GM18519 (cell line): ENCODE measurements at regions not wholly inside any gene's neighbourhood (a gene's known extent, or its start where the extent isn't known, plus 50 kb on each side); places are given as distances from the start of the nearest gene placed in this dataset.

Experiments
- ATAC-seq: cut with Tn5 transposase; IDR thresholded peaks from one replicate; pipeline ENCODE4 v1.9.1; 2021; ENCODE audit warnings: mild to moderate bottlenecking, moderate library complexity; ENCODE audit not compliant: unreplicated experiment, low FRiP score

DNA sequence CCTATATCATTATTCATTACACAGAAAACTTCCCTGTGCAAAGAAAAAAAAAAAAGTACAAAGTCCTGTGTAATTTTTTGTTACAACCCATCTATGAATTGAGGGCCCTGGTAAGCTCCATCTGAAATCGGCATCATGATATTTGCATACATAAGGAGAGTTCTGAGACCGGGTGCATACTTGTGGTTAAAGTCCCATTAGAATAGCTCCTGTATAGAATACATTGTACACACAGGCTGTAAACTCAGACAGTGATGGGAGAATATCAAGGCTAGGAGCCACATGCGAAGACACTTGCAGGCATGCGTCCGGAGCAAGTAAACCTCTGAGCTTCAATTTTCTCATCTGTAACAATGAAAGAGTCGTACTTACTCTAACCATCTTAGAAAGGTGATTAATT, 353.2 kb downstream of the ETS1 start:
- no peak for ATAC-seq

DNA sequence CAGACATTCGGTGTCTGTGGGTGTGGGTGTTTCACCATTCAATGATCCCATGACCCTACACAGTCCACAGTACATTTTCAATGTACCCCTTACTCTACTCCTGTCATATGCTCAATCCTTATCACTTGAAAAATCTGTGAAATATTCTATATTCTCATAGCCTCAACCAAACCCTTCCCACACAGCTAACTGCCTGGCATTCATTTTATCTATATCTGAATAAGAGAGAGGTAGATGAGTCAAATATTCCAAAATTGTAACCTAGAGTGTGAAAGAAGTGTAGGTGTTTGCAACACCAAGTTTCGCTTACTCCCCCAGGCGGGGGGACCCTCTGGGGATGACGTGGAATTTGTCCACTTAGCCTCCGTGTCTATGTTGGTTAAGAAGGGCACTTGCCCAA, 354.8 kb downstream of the ETS1 start:
- ATAC-seq, result no peak

DNA sequence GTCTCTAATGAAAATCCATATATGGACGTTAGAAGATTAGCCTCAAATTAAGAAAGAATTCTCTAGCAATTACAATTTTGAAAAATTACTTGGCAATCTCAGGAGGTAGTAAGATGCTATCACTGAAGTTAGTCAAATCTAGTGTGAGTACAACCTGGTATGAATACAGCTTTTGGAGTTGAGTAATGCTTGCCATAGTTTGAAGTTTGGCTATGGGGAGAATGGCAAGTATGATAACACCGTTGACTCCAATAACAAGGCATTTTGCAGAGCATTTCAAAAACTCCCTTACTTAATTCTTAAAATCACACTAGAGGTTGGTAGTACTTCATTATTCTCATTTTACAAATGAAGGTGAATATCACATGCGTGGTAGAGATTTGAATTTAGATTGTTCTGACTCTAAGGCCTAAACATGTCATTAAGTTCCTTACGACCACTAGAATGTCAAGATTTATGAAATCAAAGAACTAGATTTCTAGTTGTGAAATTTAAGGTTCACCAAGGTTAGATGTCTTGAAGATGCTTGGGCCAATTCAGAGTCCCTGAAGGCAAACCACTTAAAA, 355.4 kb downstream of the ETS1 start:
- ATAC-seq, result no peak

DNA sequence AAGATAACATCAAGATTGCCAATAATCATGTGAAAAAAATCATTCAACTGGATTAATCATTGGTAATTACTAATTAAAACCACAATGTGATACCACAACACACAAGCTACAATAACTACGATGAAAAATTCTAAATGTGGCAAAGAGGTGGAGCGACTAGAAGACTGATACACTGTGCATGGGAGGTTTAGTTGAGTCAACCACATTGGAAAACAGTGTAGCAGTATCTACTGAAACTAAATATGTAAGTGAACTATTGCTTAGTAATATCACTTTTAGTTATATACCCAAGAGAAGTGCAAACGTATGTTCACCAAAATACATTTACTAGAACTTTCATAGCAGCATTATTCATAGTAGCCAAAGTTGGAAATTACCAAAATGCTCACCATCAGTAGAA, 359.9 kb downstream of the ETS1 start:
- no peak for ATAC-seq

DNA sequence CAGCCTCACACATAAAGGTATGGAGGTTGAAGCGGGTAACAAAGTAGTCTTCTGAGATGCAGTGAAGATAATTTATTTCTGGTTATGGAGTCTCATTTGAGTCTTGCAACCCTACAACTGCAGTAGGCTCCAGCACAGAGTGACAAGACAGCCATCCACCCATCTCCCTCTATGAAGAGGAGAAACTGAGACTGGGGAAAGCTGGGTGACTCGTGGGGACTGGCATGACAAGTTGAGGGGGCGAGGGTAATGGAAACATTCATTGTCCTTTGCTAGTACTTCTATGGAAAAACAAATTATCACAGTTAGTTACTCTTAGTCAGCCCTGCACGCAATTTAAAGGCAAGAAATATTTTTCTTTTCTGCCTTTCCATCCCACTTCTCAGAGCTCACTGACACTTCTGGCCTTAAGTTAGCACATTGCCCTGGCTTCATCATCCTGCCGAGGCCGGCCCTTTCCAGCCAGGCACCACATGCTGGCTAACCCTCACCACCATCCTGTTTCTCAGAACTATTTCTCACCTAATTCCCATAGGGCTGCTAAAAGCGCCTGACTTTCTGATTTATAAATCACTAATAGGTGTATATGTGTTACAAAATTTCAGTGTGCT, 361.1 kb downstream of the ETS1 start:
- ATAC-seq, result no peak

DNA sequence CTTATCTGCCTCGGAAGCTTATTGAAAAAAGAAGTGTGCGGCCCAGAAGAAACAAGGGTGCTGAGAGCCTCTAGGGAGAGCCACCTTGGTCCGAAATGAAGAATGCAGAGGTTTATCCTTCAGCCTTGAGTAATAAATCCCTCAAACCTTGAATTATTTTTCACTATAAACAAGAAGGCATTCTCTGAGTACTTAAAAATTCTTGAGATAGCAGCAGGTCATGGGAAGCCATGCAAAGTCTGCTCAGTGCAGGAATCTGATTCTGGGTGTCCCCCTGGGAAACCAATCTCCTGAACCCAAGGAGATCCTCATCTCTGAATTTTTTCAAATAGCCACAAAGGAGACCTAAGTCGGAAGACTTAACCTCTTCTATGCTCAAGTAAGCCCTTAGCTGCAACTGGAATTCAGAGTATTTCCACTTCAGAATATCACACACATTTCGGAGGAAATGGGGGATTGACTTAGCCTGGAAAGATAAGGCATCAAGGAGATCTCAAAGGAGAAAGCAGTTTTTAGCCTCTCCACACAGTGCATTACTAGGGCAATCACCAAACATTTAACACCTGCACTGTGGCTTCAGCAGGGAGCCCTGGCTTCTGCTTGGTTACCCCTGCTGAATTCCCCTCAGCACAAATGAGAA, 365.0 kb downstream of the ETS1 start:
- ATAC-seq, result no peak

DNA sequence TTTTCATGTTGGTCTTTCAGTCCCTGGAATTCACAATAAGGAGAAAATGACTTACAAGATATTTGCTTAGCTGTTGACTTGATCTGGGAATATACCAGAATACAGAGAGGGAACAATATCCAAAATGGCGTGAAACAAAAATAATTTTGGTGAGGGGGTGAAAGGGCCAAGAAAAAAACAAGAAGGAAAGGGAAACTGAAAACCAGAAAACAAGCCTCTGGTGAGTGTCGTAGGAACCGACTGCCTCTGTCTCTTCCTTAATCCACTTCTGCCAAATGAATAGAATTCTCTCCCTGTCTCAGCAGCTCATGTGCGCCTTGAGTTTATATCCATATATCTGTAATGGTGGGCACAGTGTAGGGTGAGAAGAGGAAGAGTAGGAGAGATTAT, 367.6 kb downstream of the ETS1 start:
- no peak for ATAC-seq

DNA sequence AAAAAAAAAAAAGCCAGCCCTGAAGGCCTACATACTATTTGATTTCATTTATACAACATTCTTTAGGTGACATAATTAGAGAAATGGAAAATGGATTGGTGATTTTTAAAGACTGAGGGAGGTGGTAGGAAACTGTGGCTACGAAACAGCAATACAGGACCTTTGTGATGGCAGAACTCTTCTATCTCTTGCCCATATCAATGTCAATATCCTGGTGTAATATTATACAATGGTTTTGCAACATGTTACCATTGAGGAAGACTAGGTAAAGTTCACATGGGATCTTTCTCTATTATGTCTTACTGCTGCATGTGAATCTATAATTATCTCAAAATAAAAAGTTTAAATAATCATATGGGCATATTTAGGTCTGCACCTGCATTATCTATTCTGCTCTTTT, 371.2 kb downstream of the ETS1 start:
- no peak for ATAC-seq

DNA sequence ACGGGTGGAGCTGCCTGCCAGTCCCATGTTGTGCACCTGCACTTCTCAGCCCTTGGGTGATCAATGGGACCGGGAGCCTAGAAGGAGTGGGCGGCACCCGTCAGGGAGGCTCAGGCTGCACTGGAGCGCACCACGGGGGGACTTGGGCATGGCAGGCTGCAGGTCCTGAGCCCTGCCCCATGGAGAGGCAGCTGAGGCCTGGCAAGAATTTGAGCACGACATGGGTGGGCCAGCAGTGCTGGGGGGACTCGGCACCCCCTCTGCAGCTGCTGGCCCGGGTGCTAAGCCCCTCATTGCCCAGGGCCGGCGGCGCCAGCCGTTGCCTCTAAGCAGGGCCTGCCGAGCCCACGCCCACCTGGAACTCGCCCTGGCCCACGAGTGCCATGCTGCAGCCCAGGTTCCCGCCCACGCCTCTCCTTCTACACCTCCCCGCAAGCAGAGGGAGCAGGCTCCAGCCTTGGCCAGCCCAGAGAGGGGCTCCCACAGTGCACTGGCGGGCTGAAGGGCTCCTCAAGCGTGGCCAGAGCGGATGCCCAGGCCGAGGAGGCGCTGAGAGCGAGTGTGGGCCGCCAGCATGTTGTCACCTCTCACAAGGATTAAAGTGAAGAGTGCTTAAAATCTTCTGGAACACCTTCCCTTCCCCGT, 372.0 kb downstream of the ETS1 start:
- ATAC-seq, result no peak

DNA sequence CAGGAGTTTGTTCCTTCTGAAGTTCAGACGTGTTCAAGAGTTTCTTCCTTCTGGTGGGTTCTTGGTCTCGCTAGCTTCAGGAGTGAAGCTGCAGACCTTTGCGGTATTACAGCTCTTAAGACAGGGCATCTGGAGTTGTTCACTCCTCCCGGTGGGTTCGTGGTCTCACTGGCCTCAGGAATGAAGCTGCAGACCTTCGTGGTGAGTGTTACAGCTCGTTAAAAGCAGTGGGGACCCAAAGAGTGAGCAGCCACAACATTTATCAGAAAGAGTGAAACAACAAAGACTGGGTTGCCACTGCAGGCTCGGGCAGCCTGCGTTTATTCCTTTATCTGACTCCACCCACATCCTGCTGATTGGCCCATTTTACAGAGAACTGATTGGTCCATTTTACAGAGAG, 373.1 kb downstream of the ETS1 start:
- ATAC-seq, result no peak

DNA sequence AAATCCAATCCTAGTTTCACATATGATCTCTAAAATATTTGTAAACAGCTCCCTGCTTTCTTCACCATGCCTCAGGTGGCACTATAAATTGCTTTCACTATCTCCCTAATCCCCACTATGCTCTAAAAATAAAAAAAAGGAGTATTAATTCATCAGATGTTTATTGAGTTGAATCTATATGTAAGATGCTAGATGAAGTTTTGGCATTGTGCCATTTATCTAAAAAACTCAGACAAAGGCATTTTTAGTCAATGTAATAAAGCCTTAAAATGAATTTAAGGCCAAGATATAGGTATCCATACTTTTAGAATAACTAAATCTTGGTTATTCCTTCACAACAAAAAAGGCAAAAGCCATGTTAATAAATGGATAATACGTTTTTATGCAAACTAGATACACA, 373.9 kb downstream of the ETS1 start:
- ATAC-seq, result no peak

DNA sequence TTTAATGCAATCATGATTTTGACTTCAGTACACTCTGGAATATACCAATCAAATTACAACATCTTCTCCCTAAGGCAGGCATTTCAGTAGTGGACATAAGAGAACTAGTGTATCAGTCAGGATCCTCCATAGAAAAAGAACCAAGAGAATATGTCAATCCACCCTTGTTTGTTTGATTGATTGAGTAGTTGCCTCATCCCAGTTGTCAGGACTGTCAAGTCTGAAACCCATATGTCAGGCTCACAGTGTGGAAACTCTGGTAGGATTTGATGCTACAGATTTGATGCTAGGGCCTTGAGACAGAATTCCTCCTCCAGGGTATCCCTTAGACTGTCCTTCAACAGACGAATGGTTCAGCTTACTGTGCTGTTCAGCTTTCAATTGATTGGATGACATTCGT, 375.0 kb downstream of the ETS1 start:
- no peak for ATAC-seq

DNA sequence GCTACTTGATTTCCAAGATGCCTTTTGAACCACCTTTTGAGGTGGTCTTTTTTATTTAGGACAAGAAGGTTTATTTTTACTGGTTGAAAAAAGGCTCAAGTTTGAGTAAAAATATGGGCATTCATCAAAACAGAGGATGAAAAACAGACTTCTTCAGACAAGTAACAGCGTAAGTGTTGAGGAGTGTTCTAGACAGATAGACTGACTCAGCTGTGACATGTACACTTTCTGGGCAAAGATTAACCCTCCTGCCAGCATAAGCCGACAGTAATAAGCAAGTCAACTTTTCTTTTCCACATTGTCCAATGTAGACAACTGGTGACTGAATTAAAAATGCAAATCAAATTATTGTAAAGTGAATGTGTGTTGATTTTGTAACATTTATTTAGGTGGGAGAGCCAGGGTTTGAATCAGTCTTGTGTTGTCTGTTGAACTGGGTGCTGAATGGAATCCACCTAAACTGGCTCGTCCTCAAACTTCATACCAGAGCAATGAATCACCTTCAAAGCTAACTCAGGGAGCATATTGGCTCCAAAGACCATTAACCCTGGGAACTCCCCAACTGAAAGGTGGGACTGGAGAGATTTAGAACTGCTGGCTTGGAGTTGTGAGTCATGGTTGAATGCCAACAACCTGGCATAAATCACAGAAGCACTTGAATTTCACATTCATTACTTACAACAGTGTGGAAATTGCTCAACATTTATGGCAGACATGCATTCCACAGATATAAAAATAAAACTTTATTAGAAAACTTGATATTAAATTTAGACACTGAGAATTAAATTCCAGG, 377.0 kb downstream of the ETS1 start:
- ATAC-seq, result no peak

DNA sequence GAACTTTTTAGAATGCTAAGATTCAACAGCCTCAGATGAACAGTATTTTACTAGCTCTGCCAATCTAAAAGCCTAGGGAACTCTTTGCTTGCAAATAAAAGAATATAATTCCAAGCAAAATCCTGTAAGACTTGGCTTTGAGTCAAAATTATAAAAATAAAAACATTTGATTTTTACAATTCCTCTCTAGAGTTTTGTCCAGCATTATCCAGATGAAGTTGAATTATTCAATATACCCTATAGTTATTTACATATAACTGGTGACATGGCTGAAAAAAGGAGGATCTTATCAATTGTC, 378.3 kb downstream of the ETS1 start:
- no peak for ATAC-seq

DNA sequence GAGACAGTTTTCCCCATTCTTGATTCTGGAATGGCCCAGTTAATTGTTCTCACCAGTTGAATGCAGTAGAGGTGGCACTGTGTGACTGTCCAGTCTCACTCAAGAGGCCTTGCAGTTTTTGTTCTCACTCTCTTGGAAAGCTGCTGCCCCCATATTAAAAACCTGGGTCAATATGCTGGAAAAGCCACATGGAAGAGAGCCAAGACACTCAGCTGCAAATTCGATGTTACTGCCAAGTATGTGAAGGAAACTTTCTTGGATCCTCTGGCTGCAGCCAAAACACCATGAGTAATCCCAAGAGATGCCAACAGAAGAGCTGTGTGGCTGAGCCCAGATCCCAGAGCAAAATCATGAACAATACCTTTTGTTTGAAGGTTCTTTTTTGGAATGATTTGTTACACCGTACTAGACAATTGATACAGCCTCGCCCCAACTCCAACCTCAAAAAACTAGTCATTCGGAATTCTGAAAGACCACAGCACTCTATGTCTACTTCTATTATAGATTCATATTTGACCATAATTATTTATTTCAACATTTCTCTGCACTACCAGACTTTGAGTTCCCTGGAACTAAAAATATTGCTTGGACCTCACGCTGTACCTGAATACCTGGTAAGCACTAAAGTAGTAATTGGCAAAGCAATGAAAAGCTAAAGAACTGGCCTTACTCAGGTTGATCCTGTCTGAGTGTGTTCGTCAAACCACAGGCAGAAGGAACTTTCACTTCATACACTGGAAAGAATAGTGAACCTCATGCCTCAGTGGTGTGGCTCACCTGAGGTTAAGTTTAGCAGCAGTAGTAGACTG, 378.8 kb downstream of the ETS1 start:
- no peak for ATAC-seq

DNA sequence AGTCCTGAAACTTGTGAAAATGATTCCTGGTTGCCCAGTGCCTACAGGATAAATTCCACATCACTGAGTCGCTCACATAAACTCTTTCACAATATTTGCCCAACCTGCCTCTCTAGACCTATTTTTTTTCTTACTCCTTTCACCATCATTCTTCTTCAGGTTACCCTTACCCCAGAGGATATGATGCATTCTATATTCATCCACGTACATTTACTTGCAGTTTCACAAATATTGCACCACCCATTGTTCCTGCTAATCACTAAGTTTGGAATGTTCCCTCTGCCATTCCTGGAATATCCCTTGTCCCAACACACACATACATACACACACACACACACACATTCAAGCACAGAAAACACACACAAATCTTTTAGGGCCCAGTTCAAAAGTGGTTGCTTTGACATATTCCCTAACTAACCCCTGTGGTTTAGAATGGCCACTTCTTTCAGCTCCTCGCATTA, 379.5 kb downstream of the ETS1 start:
- ATAC-seq, result no peak

DNA sequence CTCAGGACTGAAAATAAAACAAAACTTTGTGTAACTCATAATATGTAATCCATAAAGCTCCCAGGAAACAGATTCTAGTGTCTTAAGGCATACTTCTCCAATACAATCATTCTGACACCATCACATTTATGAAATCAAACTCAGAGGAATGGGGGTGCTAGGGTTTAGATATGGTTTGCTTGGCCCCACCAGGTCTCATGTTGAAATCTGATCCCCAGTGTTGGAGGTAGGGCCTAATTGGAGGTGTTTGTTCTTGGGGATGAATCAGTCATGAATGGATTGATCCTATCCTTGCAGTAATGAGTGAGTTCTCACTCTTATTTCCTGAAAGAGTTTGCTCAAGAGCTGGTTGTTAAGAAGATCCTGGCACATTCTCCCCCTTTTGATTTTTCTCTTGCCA, 380.9 kb downstream of the ETS1 start:
- ATAC-seq, result no peak

DNA sequence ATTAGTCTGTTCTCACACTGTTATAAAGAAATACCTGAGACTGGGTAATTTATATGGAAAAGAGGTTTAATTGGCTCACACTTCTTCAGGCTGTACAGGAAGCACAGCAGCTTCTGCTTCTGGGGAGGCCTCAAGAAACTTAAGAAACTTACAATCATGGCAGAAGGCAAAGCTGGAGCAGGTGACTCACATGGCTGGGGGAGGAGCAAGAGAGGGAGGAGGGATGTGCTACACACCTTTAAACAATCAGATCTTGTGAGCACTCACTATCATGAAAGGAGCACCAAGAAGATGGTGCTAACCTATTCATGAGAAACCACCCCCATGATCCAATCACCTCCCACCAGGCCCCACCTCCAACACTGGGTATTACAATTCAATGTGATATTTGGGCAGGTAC, 381.6 kb downstream of the ETS1 start:
- ATAC-seq, result no peak

DNA sequence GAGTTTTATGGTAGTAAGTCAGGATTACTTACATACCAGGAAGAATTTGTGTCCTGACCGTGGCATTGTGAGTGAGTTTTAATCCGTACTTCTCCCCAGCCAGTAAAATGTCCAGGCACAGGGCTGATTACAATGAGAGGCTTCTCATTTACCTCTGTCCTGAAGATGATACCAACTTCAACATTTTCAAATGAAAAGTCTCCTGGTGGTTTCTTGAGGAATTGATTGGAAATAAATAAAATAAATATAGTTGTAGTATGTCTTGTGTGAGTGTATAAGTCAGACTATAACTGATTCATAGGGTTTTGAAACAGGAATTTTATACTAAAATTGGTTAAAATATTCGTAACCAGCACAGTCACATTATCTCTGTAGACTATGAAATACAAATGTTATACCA, 382.5 kb downstream of the ETS1 start:
- no peak for ATAC-seq

DNA sequence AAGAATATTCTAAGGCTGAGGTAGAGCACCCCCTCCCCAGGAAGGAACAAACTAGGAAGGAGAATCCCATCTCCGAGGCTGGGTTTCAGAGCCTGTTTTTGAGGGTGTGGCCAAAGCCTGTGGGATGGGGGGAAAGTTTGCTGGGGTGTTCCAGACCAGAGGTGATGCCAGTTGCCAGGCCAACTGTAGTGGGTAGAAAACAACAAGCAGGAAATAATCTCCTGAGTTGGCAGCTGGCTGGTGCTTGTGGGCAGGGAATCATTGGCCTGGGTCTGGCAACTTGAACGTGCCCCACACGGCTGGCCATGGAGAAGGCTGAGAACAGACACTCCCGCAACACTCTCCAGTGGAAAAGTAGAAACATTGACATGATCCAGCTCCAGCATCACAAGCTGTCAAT, 385.6 kb downstream of the ETS1 start:
- ATAC-seq, result no peak
